ENCODE measurements at regions not wholly inside any gene's neighbourhood (a gene's known extent, or its start where the extent isn't known, plus 50 kb on each side); places are given as distances from the start of the nearest gene placed in this dataset.

GRCh38 chr3:8143186-8143585 lies 358.4 kb upstream of the LMCD1 start:
- TF ChIP-seq CHD4 (IDR thresholded peaks at IDR 0.05): no peak
- TF ChIP-seq RB1 (IDR thresholded peaks at IDR 0.05; ENCODE audit: borderline replicate concordance): no peak
- TF ChIP-seq, protein P1, sequence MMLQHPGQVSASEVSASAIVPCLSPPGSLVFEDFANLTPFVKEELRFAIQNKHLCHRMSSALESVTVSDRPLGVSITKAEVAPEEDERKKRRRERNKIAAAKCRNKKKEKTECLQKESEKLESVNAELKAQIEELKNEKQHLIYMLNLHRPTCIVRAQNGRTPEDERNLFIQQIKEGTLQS (IDR thresholded peaks at IDR 0.05; ENCODE audit: borderline replicate concordance, extremely low read depth, low read depth, low read length): no peak
- TF ChIP-seq POLR2AphosphoS5 (IDR thresholded peaks at IDR 0.05; ENCODE audit: low read length): no peak
- TF ChIP-seq, protein P2, sequence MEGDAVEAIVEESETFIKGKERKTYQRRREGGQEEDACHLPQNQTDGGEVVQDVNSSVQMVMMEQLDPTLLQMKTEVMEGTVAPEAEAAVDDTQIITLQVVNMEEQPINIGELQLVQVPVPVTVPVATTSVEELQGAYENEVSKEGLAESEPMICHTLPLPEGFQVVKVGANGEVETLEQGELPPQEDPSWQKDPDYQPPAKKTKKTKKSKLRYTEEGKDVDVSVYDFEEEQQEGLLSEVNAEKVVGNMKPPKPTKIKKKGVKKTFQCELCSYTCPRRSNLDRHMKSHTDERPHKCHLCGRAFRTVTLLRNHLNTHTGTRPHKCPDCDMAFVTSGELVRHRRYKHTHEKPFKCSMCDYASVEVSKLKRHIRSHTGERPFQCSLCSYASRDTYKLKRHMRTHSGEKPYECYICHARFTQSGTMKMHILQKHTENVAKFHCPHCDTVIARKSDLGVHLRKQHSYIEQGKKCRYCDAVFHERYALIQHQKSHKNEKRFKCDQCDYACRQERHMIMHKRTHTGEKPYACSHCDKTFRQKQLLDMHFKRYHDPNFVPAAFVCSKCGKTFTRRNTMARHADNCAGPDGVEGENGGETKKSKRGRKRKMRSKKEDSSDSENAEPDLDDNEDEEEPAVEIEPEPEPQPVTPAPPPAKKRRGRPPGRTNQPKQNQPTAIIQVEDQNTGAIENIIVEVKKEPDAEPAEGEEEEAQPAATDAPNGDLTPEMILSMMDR (IDR thresholded peaks at IDR 0.05 in 2 of 3, conservative IDR thresholded peaks at IDR 0.05 in 1 of 3; ENCODE audit: control insufficient read depth in 2 of 3, extremely low read depth in 1 of 3, insufficient read depth in 1 of 3, low read depth in 3 of 3, low read length in 3 of 3): no peak
- no peak for TF ChIP-seq POLR2AphosphoS2 (IDR thresholded peaks at IDR 0.05; ENCODE audit: low read depth, low read length)
- no peak for TF ChIP-seq EP300 (IDR thresholded peaks at IDR 0.05; ENCODE audit: borderline replicate concordance in 1 of 2, control insufficient read depth in 1 of 2, low read depth in 2 of 2, low read length in 2 of 2)
- TF ChIP-seq NFYB (IDR thresholded peaks at IDR 0.05; ENCODE audit: insufficient read depth, low read depth, low read length): no peak
- no peak for TF ChIP-seq HDAC6 (IDR thresholded peaks at IDR 0.05; ENCODE audit: unreplicated experiment)
- no peak for TF ChIP-seq ZBED1 (IDR thresholded peaks at IDR 0.05; ENCODE audit: borderline replicate concordance)
- TF ChIP-seq ZZZ3 (IDR thresholded peaks at IDR 0.05; ENCODE audit: control insufficient read depth, insufficient read length, low read depth): no peak
- no peak for TF ChIP-seq MYC (IDR thresholded peaks at IDR 0.05; ENCODE audit: insufficient read depth, insufficient read length, insufficient replicate concordance, low read length, severe bottlenecking)
- TF ChIP-seq, protein P3, sequence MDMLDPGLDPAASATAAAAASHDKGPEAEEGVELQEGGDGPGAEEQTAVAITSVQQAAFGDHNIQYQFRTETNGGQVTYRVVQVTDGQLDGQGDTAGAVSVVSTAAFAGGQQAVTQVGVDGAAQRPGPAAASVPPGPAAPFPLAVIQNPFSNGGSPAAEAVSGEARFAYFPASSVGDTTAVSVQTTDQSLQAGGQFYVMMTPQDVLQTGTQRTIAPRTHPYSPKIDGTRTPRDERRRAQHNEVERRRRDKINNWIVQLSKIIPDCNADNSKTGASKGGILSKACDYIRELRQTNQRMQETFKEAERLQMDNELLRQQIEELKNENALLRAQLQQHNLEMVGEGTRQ (IDR thresholded peaks at IDR 0.05; ENCODE audit: borderline replicate concordance, low read depth, low read length): no peak
